Activated CD8-positive, alpha-beta memory T cell treated with anti-CD3 and anti-CD28 coated beads for 24 hours (primary cell): ENCODE measurements at regions not wholly inside any gene's neighbourhood (a gene's known extent, or its start where the extent isn't known, plus 50 kb on each side); places are given as distances from the start of the nearest gene placed in this dataset.
"Not testable (repeated sequence)": the region's sequence is repeated elsewhere in the genome, so short reads cannot be mapped to it uniquely, and the experiment has no call there.

Experiments
- DNase-seq: peaks from one replicate; pipeline ENCODE4 v3.0.0-alpha.2; 2020

- peak; percentile 3 for DNase-seq
These were observed 3131.6 kb downstream of the TUBA3C start for GRCh38 chr13:16050055-16050454.

GRCh38 chr13:16017494-16018009 lies 3164.1 kb downstream of the TUBA3C start:
- not testable (repeated sequence) for DNase-seq

GRCh38 chr13:16008271-16008670 lies 3173.4 kb downstream of the TUBA3C start:
- not testable (repeated sequence) for DNase-seq
